NAMALWA (cell line): ENCODE measurements at regions not wholly inside any gene's neighbourhood (a gene's known extent, or its start where the extent isn't known, plus 50 kb on each side); places are given as distances from the start of the nearest gene placed in this dataset.
"Not testable (repeated sequence)": the region's sequence is repeated elsewhere in the genome, so short reads cannot be mapped to it uniquely, and the experiment has no call there.

Experiments used
- DNase-seq: peaks from one replicate; pipeline ENCODE4 v3.0.0-alpha.2; 2015; ENCODE audit warnings: low spot score

DNA sequence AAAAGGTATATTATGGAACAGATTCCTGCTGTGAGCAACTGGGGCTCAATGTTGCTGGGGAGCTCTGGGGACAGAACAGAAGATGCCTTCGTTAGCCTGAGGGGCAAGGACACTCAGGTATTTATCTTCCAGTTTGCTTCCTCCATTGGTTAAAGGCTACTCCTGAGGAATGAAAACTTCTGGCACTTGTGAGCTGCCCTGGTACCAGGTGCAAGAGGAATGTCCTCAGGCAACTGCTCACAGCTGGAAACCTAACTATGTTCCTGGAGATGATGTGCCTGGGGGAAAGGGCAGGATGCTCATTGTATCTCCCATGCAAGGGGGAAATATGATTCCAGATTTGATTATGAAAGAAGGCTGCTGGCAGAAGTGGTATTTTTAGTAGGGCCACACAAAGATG, 54.0 kb upstream of the BBX start:
- no peak for DNase-seq

GRCh38 chr3:107470496-107470895, 52.3 kb upstream of the BBX start:
- not testable (repeated sequence) for DNase-seq
